ENCODE measurements at regions not wholly inside any gene's neighbourhood (a gene's known extent, or its start where the extent isn't known, plus 50 kb on each side); places are given as distances from the start of the nearest gene placed in this dataset.

DNA sequence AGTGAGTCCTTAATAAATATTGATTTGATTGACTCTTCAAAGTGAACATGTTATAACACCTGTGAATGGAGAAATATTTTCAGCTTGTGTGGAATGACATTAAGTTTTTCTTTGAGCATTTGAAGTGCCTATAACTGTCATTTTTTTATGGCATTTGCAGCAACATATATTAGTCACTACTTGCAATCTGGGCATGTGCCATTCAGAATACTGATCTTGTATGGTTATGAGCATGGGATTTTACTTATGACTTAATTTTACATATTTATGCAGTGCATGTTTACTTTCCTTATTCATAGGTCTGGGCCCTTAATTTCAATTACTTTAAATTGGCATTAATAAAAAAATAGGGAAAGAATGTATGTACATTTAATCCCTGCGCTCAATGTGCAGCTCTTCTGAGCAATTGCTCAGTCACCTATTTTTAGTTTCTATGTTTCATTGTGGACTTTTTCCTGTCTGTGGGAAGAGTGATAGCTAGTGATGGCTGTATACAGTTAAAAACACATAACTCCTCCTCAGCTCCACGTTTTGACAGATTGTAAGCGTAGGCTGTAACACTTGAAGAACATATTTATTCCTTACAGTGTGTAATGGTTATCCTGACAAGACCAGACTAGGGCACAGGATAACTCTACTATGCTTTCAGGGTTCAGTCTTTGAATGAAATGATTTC lies 339.6 kb downstream of the SNAPC1 start:
- no peak for DNase-seq

DNA sequence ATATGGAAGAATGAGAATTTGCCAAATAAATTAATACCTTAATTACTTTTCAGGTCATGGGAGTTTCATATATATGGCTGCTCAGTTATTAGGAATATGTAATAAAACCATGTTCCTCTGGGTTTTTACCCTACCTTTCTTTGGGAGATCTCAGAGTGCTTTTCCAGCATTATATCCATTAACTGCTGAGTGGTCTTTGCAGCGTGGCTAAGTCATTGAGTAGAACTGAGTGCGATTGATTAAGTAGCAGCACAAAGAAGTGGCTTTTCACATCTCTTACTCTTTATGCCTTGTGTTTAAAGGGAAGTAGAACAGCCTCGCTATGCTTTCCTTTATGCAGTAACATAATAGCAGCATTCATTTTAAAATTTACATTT lies 340.1 kb downstream of the SNAPC1 start:
- DNase-seq, result no peak

DNA sequence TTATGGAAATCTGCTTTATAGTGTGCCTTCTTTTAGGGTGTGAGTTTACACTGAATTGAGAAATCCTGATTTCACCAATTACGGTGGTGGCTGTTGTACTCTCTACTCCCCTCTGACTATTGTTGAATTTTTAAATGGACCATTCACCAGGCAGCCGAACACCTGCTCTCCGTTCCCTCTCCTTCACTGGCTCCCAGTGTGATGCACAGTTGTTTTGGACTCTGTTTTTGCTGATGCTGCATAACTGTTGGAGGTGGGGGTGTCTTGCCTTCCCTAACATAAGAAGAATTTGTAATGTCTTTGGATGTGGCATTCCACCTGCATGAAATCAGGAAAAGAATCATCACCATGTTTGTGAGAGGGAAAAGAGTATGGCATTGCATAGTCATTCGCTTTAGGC lies 341.2 kb downstream of the SNAPC1 start:
- no peak for DNase-seq

DNA sequence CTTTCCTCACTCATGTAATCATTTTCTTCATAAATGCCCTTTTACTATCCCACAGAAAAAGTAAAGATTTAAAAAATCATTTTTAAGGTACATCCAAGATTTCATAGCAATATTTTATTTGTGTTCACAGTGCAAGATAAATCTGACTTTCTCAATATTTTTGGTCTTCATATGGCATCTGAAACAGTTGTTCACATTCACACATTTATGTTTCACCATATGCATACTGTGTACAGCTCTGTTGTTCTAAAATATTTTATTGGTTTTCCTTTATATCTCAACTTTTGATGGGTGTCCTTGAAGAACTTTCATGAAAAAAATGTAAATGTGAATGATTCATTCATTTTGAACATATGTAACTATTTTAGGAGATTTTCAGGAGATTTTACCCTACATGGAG lies 348.7 kb downstream of the SNAPC1 start:
- no peak for DNase-seq

DNA sequence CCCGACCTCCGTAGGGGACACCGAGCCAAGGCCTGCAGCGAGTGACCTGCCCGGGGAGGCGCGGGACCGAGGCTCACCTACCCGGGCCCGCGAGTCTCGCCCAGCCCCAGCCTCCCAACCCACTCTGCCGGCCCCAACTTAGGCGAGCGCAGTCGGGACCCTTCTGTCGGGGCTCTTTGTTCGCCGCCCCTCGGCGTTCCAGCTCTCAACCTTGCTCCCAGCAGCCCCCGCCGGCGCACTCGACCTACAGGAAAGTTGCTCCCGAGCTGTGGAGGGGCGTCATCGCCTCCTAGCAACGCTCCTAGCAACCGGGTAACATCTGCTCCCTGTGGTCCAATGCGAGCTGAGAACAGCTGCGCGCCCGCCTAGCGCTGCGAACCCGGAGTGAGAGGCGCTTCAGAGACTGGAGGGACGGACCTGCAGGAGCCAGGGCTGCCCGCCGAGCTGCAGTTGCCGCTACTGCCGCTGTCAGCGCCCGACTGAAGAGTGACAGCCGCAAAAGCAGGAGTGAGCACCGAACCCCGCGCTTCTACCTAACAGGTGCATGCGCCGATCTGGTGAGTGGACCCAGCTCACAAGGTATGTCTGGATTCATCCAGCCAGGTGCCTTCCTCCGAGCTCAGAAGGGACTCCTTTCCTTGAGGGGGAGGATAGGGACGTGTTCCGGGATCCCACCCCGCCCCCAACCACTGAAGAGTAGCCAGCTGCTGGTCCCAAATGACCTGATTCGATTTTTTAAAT lies 355.0 kb downstream of the SNAPC1 start:
- DNase-seq, result peak; percentile 23

DNA sequence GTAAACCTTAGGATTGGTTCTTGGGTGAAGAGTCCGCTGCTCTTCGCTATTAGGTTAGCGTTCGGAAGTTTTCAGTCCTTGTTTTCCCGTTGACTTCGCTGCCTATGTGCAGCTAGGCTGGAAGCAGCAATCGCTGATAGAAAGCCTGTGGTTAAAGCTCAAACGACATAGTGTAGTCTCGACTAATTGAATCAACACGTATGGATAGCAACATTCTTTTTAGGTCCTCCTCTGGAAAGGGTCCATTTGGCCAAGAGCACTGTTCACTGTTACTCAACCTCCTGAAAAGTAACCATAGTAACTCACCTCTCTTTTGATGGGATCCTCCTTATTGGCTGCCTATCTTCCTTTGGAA lies 355.5 kb downstream of the SNAPC1 start:
- no peak for DNase-seq

DNA sequence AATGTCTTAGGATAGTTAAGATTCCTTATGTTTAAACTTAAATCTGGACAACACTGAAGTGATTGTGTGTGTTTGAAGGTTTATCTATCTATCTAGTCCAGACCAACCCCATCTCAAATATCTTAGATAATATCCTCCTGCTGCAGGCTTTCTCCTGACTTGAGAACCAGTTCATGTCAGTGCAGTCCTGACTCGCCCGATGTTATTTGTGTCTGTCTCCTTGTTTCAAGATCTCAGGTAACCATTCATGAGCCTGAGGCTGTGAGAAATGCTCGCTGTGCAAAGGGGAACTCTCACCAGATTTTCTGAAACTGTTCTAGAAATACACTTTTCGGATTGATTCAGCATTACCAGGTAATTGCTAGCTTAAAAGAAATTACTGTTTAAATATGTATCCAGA lies 356.2 kb downstream of the SNAPC1 start:
- no peak for DNase-seq

DNA sequence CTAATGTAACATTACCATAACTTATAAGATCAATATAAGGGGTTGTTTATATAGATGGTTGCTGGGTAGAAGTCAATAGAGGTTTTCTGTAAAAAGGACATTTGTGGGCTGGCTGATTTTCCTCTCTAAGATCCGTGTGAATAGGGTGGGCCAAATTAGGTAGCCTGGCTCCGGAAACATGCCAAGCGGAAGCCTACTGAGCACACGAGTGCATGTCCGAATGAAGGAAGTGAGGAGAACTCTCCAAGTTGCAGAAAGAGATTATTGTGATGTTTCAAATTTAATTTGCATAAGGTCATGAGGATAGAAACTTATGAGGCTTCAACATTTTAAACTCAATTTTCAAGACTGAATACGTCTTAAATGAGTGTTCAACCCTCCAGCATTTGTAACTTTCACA lies 356.7 kb downstream of the SNAPC1 start:
- DNase-seq, result no peak

DNA sequence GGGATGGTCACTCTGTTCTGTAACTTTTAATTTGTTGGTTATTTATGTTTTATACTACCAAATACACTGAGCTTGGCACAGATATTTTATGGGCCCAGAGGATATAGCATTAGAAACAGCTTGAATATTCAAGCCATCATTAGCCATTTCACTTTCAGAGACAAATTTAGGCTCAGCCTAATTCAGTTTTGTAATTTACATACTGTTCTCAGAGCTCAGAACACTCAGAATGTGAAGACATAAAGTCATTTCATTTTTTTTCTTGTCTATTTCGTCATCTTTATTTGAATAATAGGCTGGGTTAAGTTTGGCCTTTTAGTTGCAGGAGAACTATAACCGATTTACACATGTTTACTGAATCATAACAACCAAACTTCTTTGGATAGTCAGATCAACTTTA lies 361.7 kb downstream of the SNAPC1 start:
- no peak for DNase-seq

DNA sequence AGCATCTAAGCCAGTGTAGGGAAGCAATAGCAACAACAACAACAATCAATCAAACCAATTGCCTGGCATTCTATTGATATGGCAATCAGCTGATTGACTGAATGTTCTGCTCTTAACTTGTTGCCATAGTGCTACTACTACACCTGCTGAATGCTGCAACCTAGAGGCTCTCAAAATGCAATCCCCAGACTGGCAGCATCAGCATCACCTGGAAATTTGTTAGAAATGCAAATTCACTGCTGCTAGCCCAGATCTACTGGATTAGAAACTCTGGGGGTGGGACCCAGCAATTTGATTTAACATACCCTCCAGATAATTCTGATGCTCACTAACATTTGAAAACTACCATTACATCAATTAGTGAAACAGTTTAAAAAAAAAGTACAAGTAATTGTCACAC lies 363.6 kb downstream of the SNAPC1 start:
- DNase-seq, result no peak

DNA sequence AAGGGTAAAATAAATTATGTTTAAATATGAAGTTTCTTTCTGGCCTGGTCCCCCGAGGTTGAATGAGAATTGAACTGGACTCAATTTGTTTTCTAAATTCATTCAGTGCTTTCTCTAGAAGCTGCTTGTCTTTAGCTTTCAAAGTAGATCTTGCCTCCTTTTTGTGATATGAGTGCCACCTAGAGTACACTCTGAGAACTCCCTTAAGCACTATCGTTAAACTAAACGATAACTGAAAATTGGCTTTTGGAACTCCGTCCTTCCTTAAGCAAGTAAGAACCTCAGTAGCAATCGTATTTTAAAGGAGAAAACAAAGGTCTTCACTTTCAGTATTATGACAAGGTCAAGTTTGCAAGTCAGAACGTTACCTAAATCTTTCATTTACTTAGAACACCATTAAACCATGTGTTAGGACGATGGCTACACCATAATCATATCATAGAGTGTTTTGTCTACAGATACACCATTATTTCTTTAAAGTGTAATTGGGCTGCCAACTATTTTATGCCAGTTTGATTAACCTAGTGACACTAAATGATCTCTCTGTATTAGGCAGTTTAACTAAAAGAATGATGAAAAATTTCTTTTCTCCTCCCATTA lies 364.8 kb downstream of the SNAPC1 start:
- DNase-seq, result no peak

DNA sequence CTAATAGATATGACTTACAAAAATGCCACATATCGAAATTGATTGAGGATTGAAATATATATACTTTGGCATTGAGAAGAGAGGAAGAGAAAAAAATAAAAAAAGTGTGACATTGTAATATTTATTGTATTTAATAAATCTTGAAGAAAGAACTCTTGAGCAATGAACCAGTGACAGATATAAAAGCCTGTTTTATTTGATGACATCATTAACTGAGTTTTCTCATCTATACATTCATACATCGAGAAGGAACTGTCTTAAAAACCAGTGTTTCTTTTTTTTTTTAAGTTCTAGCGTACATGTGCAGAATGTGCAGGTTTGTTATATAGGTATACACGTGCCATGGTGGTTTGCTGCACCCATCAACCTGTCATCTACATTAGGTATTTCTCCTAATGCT lies 368.2 kb downstream of the SNAPC1 start:
- no peak for DNase-seq

DNA sequence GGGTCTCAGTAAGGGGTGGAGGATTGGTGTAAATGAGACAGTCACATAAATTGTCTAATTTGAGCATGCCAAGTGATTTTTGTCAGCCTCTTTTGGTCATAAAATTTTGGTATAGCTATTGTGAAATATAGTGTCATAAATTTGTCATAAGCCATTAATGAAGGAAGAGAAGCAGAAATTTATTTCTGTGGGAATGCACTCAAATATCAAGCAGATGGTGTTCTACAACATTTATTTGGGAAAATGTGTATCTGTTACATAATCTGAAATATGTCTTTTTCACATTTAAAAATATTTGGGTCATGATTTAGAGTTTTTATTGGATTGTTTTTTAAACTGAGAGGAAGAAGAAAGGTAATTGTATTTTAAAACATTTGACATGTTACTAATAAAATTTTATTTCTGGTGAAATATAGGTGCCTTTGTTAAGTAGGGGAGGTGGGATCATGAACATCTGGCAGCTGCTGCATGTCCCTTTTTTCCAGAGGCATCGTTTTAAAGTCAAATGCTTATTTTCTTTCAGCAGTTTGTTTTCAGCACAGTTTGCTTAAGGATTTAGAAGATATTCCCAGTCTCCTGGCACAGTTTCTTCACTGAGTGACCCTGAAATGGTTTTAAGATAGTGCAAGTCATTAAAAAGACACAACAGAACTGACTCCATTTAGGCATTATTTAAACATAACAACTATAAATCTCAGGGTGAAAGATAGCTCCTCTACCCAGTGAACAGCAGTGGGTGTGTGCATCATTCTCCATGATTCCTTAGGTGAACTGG lies 371.7 kb downstream of the SNAPC1 start:
- DNase-seq, result no peak

DNA sequence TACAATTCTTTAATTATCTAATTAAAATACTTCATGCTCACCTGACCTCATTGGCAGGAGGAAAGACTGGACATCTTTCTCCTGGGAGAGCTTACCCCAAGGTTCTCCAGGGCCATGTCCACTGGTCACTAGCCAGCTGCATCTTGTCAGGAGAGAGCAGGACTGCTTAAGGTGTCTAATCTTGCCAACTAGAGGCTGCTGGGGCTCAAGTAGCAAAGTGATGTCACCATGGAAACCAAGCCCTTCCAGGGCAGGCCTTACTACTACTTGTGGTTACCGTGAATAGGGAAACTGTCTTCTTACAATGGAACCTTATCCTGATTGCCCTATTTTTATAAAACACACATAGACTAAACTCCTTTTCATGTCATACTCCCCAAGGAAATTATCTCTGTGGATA lies 376.4 kb downstream of the SNAPC1 start:
- DNase-seq, result no peak

DNA sequence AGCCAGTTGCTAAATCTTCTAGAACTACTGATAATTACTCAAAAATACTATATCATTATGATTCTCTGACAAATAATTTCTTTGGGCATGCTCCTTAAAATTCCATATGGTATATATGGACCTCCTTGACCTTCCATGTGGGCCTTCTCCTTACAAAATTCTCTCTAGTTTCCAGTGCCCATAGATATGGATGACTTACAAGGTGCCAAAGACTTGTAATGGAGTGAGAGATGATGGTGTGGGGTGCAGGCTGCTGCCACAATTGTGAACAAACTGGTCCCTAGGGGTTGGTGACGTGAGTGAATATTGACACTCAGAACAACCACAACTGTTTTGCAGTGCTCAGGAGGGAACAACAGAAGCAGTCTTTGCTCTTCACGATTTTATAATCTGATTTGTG lies 378.9 kb downstream of the SNAPC1 start:
- no peak for DNase-seq

DNA sequence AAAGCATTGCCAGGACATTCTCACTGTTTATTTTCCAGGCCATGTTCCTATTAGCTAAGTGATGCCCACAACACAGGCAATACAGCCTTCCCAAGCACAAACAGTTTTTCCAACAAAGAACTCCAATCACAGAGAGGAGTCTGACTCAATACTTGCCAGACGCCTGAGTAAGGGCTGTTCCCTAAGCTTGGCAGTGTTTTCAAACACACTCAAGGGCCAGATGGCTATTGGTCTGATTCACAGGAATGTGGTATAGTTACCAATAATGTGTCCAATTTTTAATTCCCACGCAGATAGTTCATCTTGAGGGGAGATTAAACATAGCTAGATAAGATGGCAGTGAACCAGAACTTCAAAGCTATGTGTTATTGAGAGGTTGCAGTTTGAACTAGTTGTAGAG lies 381.0 kb downstream of the SNAPC1 start:
- no peak for DNase-seq

DNA sequence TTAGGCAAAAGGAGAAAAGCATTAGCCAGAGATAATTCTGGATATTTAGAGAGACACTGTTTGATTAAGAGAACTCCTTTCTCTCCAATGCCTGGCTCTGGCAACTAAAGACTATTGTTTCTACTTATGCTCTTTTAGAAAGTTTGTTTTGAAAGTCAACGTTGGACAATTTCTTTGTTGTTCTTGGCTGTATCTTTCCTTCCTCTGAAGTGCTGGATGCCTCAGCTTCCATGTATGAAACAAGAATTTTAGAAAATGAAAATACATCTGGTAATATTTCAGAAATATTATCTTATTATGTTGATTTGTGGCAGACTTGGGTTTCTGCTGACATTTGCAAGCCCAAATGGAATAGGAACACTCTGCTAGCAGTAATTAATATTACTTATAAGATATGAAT lies 382.6 kb downstream of the SNAPC1 start:
- no peak for DNase-seq

DNA sequence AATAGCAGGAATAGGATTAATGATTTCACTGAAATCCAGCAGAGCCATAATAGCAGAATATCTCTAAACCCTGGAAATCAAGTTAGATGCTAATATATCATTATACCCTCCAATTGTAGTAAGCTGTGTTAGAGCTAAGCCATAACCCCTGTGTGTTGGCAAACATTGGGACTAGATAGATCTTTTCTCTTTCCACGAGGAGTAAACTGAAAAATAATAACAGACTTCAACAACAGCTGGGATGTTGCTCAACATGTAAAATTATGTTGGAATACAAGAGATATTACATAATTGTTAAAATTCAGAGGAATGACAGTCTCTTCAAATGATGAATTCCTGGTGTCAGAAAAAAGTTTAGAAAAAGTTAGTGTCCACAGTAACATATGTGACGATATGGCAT lies 383.8 kb downstream of the SNAPC1 start:
- no peak for DNase-seq

DNA sequence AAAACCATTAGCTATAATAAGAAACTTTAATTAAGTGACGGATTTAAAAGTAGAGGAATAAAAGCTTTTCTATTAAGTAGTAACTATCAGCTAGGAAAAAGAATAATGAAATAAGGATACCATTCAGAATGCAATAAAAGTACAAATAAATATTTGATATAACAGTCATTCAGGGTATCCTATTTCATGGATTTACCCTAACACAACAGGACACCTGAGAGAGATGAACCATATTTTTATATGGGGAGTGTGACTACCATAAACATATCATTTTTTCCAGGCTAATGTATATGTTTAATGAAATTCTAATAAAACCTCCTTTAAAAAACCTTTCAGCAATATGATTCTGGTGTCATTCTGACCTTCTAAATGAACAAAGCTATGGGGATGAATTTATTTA lies 393.8 kb downstream of the SNAPC1 start:
- DNase-seq, result no peak

DNA sequence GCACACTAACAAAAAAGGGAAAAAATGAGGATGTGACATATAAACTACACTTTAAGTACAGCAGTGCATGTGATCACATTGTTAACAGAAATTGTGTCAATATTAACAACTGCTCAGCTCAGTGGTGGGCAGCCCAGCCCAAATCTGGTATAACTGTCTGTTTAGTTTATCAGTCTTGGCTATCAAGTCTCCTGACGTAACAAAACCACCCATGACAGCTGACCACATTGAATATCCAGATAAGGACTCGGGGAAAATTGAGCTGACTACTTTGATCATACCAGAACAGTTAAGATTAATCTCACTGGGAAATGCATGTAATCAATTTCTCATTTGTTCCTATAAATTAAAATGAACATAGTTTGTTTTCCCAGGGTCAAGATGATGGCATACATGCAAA lies 396.6 kb downstream of the SNAPC1 start:
- no peak for DNase-seq

DNA sequence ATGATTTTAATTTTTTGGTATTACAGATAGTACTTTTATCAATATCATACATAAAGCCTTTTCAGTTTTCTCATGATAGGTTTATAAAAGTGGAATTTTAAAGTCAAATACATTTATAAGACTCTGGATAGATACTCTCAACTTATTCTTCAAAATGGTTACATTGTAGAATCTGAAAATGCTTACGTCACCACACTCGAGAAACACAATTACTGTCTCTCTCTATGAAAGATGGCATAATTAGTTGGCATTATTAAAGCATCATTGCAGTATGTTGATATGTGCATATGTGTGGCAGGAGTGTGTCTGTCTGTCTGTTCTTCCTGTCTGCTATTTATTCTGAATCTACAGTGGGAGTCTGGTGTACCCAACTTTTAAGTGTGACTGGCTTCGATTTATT lies 397.1 kb downstream of the SNAPC1 start:
- DNase-seq, result no peak

DNA sequence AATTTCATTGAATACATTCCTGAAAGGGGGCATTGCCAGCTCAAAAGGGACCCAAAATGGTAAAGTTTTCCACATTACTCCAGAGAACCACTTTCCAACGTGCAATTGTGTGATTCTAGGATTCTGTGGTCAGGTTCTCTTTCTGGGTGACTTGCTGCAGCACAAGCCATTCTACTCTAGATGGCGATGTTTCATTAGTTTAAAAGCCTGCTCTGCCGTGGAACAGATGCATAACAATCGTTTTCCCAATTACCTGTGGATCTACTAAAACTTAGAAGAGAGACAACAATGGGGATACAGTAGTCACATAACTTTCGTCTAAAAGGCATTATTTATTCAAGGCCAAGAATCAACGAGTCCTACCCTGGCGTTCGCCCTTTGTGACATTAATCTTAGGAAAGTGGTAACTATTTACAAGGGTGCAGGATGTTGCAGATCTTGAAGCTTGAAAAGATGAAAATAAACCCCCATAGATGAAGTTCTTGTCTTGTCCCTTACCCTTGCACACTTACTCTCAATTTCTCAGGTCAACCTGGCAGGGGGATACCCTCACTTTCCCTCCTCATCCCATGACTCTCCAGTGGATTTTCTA lies 400.9 kb downstream of the SNAPC1 start:
- DNase-seq, result no peak

DNA sequence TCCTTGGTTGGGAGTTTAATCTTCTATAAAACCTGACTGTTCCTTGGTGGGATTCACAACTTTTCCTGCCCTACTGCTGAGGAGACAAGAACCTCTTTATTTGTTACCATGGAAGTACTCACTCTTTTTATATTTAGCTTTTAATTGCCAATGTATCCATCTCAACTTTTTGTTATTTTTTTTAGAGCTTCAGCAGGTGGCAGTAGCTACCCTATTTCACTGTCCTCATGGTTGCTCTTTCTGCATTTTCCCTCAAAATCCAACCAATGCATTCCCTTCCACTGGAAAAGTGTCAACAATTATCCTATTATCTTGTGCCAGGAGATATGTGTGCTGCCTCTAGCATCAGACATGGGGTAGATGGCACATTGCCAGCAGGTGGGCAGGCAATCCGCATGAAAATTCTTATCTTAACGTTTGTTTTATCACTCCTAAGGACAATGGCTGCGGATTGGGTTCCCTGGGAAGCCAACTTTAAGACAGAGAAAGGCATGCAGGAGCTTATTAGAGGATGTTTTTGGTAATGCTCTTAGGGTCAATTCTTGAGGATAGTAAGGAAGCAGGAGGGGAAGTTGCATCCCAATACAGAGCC lies 406.4 kb downstream of the SNAPC1 start:
- DNase-seq, result no peak
